ENCODE measurements at regions not wholly inside any gene's neighbourhood (a gene's known extent, or its start where the extent isn't known, plus 50 kb on each side); places are given as distances from the start of the nearest gene placed in this dataset.

DNA sequence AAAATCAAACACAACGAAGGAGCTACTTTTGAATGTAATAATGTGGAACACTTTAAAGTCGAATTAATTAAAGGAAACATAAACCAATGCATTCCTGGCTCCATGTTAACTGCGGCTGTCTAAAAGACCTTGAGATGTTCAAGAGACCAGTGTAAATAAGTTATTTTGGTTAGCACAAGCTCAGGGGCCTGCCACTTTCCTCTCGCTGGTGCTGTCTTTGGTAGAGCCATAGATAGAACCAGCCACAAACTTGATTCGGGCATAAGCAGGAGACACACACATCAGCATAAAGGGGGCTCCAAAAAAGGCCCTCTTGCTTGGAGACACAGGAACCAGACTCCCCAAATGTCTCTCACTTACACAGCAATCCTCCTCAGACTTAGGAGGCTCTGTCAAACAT is 121.6 kb upstream of the TBX20 start:
- peaks cover 4% of the 10 kb centered on the region for H3K27me3 Mint-ChIP-seq (ENCODE audit: low read depth)
- TF ChIP-seq, protein P1, sequence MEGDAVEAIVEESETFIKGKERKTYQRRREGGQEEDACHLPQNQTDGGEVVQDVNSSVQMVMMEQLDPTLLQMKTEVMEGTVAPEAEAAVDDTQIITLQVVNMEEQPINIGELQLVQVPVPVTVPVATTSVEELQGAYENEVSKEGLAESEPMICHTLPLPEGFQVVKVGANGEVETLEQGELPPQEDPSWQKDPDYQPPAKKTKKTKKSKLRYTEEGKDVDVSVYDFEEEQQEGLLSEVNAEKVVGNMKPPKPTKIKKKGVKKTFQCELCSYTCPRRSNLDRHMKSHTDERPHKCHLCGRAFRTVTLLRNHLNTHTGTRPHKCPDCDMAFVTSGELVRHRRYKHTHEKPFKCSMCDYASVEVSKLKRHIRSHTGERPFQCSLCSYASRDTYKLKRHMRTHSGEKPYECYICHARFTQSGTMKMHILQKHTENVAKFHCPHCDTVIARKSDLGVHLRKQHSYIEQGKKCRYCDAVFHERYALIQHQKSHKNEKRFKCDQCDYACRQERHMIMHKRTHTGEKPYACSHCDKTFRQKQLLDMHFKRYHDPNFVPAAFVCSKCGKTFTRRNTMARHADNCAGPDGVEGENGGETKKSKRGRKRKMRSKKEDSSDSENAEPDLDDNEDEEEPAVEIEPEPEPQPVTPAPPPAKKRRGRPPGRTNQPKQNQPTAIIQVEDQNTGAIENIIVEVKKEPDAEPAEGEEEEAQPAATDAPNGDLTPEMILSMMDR (IDR thresholded peaks at IDR 0.05; ENCODE audit: unreplicated experiment) = no peak
- no peaks in the 10 kb centered on the region for H3K36me3 Mint-ChIP-seq
- peak overlapping the region; percentile 2 for H3K27ac Mint-ChIP-seq
- H3K4me3 Mint-ChIP-seq = no peak overlapping the region
- H3K4me1 Mint-ChIP-seq = peaks cover 6% of the 10 kb centered on the region
- no peak for DNase-seq (ENCODE audit: low spot score in 2 of 2, unreplicated experiment in 2 of 2)
- peaks cover 16% of the 10 kb centered on the region for H3K9me3 Mint-ChIP-seq

DNA sequence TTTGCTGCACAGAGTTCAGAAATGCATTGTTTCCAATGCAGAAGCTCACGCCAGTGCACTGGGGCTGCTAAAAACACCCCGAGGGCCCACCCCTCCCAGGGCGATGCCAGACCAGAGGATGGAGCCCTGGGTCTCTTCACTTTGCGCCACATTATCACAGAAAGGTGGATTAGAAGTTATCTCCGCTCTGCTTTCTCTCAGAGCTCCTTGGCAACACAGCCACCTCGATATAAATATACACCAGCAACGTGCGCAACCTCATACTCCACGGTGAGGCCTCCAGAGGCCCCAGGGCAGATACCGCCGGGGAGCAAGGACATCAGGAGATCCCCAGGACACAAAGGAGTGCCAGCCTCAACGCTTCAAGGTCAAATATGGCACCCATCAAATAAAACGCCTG is 121.0 kb upstream of the TBX20 start:
- peaks cover 4% of the 10 kb centered on the region for H3K27me3 Mint-ChIP-seq (ENCODE audit: low read depth)
- H3K4me1 Mint-ChIP-seq = peaks cover 6% of the 10 kb centered on the region
- DNase-seq (ENCODE audit: low spot score in 2 of 2, unreplicated experiment in 2 of 2) = no peak
- peak overlapping the region; percentile 18 for H3K27ac Mint-ChIP-seq
- TF ChIP-seq, protein P1 (IDR thresholded peaks at IDR 0.05; ENCODE audit: unreplicated experiment) = no peak
- H3K4me3 Mint-ChIP-seq = no peak overlapping the region
- peaks cover 16% of the 10 kb centered on the region for H3K9me3 Mint-ChIP-seq
- no peaks in the 10 kb centered on the region for H3K36me3 Mint-ChIP-seq

DNA sequence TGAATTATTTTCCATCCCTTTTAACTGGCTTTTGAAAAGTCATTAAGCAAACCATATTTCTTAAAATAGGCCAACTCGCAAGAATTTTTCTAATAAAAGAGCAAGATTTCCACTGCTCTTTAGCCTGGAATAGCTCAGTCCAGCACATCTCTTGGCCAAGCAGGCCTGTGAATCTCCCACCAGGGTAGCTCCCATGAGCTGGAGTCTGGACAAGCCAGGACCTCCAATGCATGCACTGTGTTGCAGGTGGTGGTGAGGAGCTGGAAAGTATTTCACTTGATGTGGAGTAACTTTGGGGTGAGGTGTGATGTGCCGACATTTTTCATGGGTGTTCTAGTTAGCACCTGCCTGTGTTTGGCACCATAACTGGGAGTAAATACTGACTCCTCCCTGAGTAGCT is 117.3 kb upstream of the TBX20 start:
- DNase-seq (ENCODE audit: low spot score in 2 of 2, unreplicated experiment in 2 of 2) = no peak
- Mint-ChIP-seq H3K27ac (no peak overlapping the region), H3K9me3 (peaks cover 16% of the 10 kb centered on the region), H3K27me3 (ENCODE audit: low read depth) (no peaks in the 10 kb centered on the region), H3K4me3 (no peak overlapping the region), H3K36me3 (no peaks in the 10 kb centered on the region), H3K4me1 (peaks cover 6% of the 10 kb centered on the region)
- TF ChIP-seq, protein P1 (IDR thresholded peaks at IDR 0.05; ENCODE audit: unreplicated experiment) = no peak

DNA sequence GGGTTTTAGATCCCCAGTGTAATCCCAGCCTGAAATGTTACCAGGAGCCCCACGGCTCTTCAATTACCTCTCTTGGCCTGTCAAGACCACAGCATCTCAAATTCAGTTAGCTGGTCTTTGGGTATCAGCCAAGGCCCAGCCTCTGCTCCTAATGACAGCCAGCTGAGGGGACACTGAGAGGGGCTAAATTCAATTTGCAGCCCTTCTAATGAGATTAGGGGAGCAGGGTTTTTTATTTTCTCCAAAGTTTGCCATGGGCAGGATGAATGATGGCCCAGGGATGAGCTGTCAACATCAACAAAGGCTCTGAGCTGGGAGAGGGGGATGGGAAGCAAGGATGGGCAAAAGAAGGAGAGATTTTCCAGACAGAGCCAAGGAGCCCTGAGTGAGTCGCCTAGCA is 116.8 kb upstream of the TBX20 start:
- Mint-ChIP-seq H3K36me3 (no peaks in the 10 kb centered on the region), H3K27me3 (ENCODE audit: low read depth) (no peaks in the 10 kb centered on the region), H3K27ac (no peak overlapping the region), H3K4me3 (no peak overlapping the region), H3K9me3 (peaks cover 16% of the 10 kb centered on the region), H3K4me1 (peaks cover 3% of the 10 kb centered on the region)
- no peak for DNase-seq (ENCODE audit: low spot score in 2 of 2, unreplicated experiment in 2 of 2)
- TF ChIP-seq, protein P1 (IDR thresholded peaks at IDR 0.05; ENCODE audit: unreplicated experiment) = no peak

DNA sequence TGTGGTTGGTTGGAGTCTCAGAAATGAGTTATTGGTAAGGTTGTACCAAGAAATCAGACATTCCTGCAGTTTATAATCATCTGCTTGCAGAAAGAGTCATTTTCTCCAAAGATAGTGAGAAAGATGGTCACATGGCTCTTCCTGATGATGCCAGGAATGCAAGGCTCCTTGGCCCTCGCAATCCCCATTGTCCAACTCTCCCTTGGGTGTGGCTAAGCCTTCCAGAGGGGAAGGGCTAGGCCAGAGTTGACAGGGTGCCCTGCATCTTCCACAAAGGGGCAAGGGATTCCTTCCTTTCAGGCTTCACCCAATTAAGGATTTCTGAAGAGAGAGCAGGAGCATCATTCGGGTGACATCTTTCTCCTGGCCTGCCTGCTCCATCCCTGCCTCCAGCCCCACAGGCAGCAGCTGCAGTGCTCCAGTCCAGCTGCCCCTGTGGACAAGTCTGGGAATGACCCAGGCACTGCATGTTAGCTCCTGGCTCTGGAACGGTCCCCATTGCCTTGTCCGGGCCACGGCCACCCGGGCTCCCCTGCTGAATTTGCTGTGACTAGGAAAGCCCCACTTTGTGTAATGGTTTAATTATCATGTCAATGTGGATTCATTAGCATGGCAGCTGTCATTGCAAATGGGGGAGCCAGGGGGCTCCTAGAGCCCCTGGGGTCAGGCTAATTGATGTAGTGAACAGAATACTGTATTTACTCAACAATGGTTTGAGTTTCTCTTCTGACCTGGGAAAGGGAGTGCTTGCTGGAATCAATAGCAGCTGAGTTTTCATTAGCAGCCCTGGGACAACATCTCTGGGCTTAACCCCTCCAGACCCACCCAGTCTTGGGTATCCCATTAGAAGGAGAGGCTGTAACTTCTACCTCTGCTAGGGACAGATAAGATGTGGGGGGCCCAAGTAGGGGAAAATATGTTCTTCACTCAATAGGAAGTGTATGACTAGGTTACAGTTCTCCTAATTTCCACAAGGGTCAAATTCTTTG is 112.6 kb upstream of the TBX20 start:
- TF ChIP-seq, protein P1 (IDR thresholded peaks at IDR 0.05; ENCODE audit: unreplicated experiment) = peak; percentile 29
- Mint-ChIP-seq H3K4me3 (no peak overlapping the region), H3K27ac (no peak overlapping the region), H3K4me1 (no peaks in the 10 kb centered on the region), H3K36me3 (no peaks in the 10 kb centered on the region), H3K27me3 (ENCODE audit: low read depth) (no peaks in the 10 kb centered on the region), H3K9me3 (peaks cover 8% of the 10 kb centered on the region)
- no peak for DNase-seq (ENCODE audit: low spot score in 2 of 2, unreplicated experiment in 2 of 2)

Measured in mesothelial cell of epicardium (in vitro differentiated cells).